A549 (cell line): ENCODE measurements at regions not wholly inside any gene's neighbourhood (a gene's known extent, or its start where the extent isn't known, plus 50 kb on each side); places are given as distances from the start of the nearest gene placed in this dataset.

ENCODE experiments used
- CBX2 ChIP-seq: fragments of 200-600 bp; sonication (generic); IDR thresholded peaks from 2 replicates; pipeline ENCODE4 v1.6.1; 2016; ENCODE audit warnings: low read depth, mild to moderate bottlenecking, borderline replicate concordance
- CEBPB ChIP-seq, 2 experiments: fragments of >200 bp in 1 of 2; sonication (Bioruptor Twin) in 1 of 2; formaldehyde crosslinking in 1 of 2; IDR thresholded peaks; 2 replicates each; pipeline ENCODE4 v1.6.1; 2012 to 2016
- CTCF ChIP-seq: fragments of >200 bp; sonication (Bioruptor Twin); formaldehyde crosslinking; IDR thresholded peaks from 3 replicates; pipeline ENCODE4 v1.5.1; 2016
- GATA3 ChIP-seq: IDR thresholded peaks from 2 replicates; pipeline ENCODE4 v1.6.1; 2012; ENCODE audit warnings: borderline replicate concordance
- MAX ChIP-seq: IDR thresholded peaks from 2 replicates; pipeline ENCODE4 v1.6.1; 2012
- MYC ChIP-seq: IDR thresholded peaks from 2 replicates; pipeline ENCODE4 v1.6.1; 2012; ENCODE audit warnings: mild to moderate bottlenecking, inconsistent platforms, low read length, improper control_type of control experiment, borderline replicate concordance
- POLR2A ChIP-seq: IDR thresholded peaks from 2 replicates; pipeline ENCODE4 v1.6.1; 2012; ENCODE audit warnings: mild to moderate bottlenecking, low read length
- POLR2AphosphoS2 ChIP-seq: conservative IDR thresholded peaks from 2 replicates; pipeline ENCODE4 v1.6.1; 2012; ENCODE audit warnings: low read length, improper control_type of control experiment, inconsistent platforms
- RARB ChIP-seq: fragments of 250-450 bp; sonication (Bioruptor Pico); IDR thresholded peaks from 2 replicates; pipeline ENCODE4 v1.8.0; 2021; ENCODE audit warnings: mild to moderate bottlenecking, moderate library complexity
- SMC3 ChIP-seq: fragments of >200 bp; sonication (Bioruptor Twin); formaldehyde crosslinking; IDR thresholded peaks from 3 replicates; pipeline ENCODE4 v1.6.1; 2018; ENCODE audit warnings: inconsistent platforms

- TF ChIP-seq CTCF (no peak), CBX2 (no peak), POLR2A (no peak), MYC (no peak), GATA3 (no peak), SMC3 (no peak), RARB (no peak), MAX (no peak), CEBPB (IDR thresholded peaks at IDR 0.05) (no peak), POLR2AphosphoS2 (no peak)
Observed at GRCh38 chr2:174694920-174695319, 69.4 kb downstream of the CHRNA1 start.
